Stimulated activated naive CD8-positive, alpha-beta T cell treated with anti-CD3 and anti-CD28 coated beads, Interleukin-15, amount 100 ng/mL, for 72 hours (primary cell): ENCODE measurements at regions not wholly inside any gene's neighbourhood (a gene's known extent, or its start where the extent isn't known, plus 50 kb on each side); places are given as distances from the start of the nearest gene placed in this dataset.
"Not testable (repeated sequence)": the region's sequence is repeated elsewhere in the genome, so short reads cannot be mapped to it uniquely, and the experiment has no call there.

Experiments used
- ATAC-seq: fragments of 150-1000 bp; cut with Tn5 transposase; 2 replicates; pipeline ENCODE4 v1.10.0; 2021; ENCODE audit warnings: mild to moderate bottlenecking, moderate library complexity
- DNase-seq, 2 donors: peaks; one replicate each; pipeline ENCODE4 v3.0.0; 2021 to 2022
- H3K27ac Mint-ChIP-seq, 2 donors: one replicate each; pipeline ENCODE4 v1.8.0; 2022; ENCODE audit warnings: mild to moderate bottlenecking in 2 of 2, mixed read lengths in 2 of 2, moderate library complexity in 2 of 2
- H3K27me3 Mint-ChIP-seq: one replicate; pipeline ENCODE4 v1.8.0; 2022; ENCODE audit warnings: mixed read lengths
- H3K4me1 Mint-ChIP-seq: one replicate; pipeline ENCODE4 v1.8.0; 2022; ENCODE audit warnings: mild to moderate bottlenecking, mixed read lengths
- H3K4me3 Mint-ChIP-seq, 2 donors: one replicate each; pipeline ENCODE4 v1.8.0; 2022; ENCODE audit warnings: mild to moderate bottlenecking in 2 of 2, mixed read lengths in 2 of 2, moderate library complexity in 1 of 2
- H3K9me3 Mint-ChIP-seq, 2 donors: one replicate each; pipeline ENCODE4 v1.8.0; 2022; ENCODE audit warnings: mixed read lengths in 2 of 2

GRCh38 chr7:131652934-131653333 is 96.5 kb upstream of the PODXL start:
- H3K4me1 Mint-ChIP-seq = no peaks in the 10 kb centered on the region
- H3K27me3 Mint-ChIP-seq = no peaks in the 10 kb centered on the region
- no peak for DNase-seq
- H3K4me3 Mint-ChIP-seq = no peak overlapping the region
- H3K9me3 Mint-ChIP-seq = peaks cover 0 to 5% of the 10 kb centered on the region in 2 donors
- ATAC-seq = no peak
- no peak overlapping the region for H3K27ac Mint-ChIP-seq

- Mint-ChIP-seq H3K4me3 (no peak overlapping the region), H3K27me3 (no peaks in the 10 kb centered on the region), H3K9me3 (peaks cover 0 to 5% of the 10 kb centered on the region in 2 donors), H3K27ac (no peak overlapping the region), H3K4me1 (no peaks in the 10 kb centered on the region)
- no peak for DNase-seq
- no peak for ATAC-seq
These were observed 95.8 kb upstream of the PODXL start for GRCh38 chr7:131652194-131652593.

GRCh38 chr7:131649879-131650278 is 93.5 kb upstream of the PODXL start:
- DNase-seq (no peak), ATAC-seq (no peak)
- peaks cover 3% of the 10 kb centered on the region for H3K27me3 Mint-ChIP-seq
- H3K4me3 Mint-ChIP-seq = no peak overlapping the region
- H3K9me3 Mint-ChIP-seq = peaks cover 0 to 5% of the 10 kb centered on the region in 2 donors
- no peak overlapping the region for H3K27ac Mint-ChIP-seq
- no peaks in the 10 kb centered on the region for H3K4me1 Mint-ChIP-seq

GRCh38 chr7:131649003-131649541 is 92.6 kb upstream of the PODXL start:
- no peak overlapping the region for H3K27ac Mint-ChIP-seq
- H3K4me3 Mint-ChIP-seq = no peak overlapping the region
- DNase-seq = no peak
- H3K27me3 Mint-ChIP-seq = peaks cover 11% of the 10 kb centered on the region
- no peaks in the 10 kb centered on the region for H3K4me1 Mint-ChIP-seq
- no peak for ATAC-seq
- peaks cover 0 to 3% of the 10 kb centered on the region in 2 donors for H3K9me3 Mint-ChIP-seq

- ATAC-seq (no peak), DNase-seq (no peak)
- Mint-ChIP-seq H3K4me1 (no peaks in the 10 kb centered on the region), H3K4me3 (no peak overlapping the region), H3K9me3 (no peaks in the 10 kb centered on the region), H3K27me3 (peaks cover 11% of the 10 kb centered on the region), H3K27ac (no peak overlapping the region)
These were observed 92.1 kb upstream of the PODXL start for GRCh38 chr7:131648491-131648890.

- Mint-ChIP-seq H3K9me3 (no peaks in the 10 kb centered on the region), H3K27ac (no peak overlapping the region), H3K27me3 (peaks cover 26% of the 10 kb centered on the region), H3K4me1 (no peaks in the 10 kb centered on the region), H3K4me3 (no peak overlapping the region)
- no peak for DNase-seq
- no peak for ATAC-seq
These were observed 89.8 kb upstream of the PODXL start for GRCh38 chr7:131646203-131646602.

GRCh38 chr7:131642429-131642828 is 86.0 kb upstream of the PODXL start:
- H3K4me3 Mint-ChIP-seq = no peak overlapping the region
- no peaks in the 10 kb centered on the region for H3K4me1 Mint-ChIP-seq
- ATAC-seq (peak; percentile 26), DNase-seq (no peak)
- peak overlapping the region in 1 of 2 donors; percentile 6 for H3K27ac Mint-ChIP-seq
- peaks cover 26% of the 10 kb centered on the region for H3K27me3 Mint-ChIP-seq
- no peaks in the 10 kb centered on the region for H3K9me3 Mint-ChIP-seq

- H3K9me3 Mint-ChIP-seq = no peaks in the 10 kb centered on the region
- DNase-seq = no peak
- H3K27me3 Mint-ChIP-seq = peaks cover 32% of the 10 kb centered on the region
- no peak overlapping the region for H3K27ac Mint-ChIP-seq
- no peaks in the 10 kb centered on the region for H3K4me1 Mint-ChIP-seq
- H3K4me3 Mint-ChIP-seq = no peak overlapping the region
- no peak for ATAC-seq
These were observed 84.3 kb upstream of the PODXL start for GRCh38 chr7:131640686-131641085.

GRCh38 chr7:131638641-131639430 is 82.4 kb upstream of the PODXL start:
- ATAC-seq = no peak
- H3K4me3 Mint-ChIP-seq = no peak overlapping the region
- H3K27ac Mint-ChIP-seq = no peak overlapping the region
- no peaks in the 10 kb centered on the region for H3K4me1 Mint-ChIP-seq
- no peak for DNase-seq
- no peaks in the 10 kb centered on the region for H3K9me3 Mint-ChIP-seq
- peaks cover 22% of the 10 kb centered on the region for H3K27me3 Mint-ChIP-seq

- Mint-ChIP-seq H3K9me3 (no peaks in the 10 kb centered on the region), H3K27ac (no peak overlapping the region), H3K4me1 (no peaks in the 10 kb centered on the region), H3K27me3 (peaks cover 19% of the 10 kb centered on the region), H3K4me3 (no peak overlapping the region)
- ATAC-seq (no peak), DNase-seq (no peak)
These were observed 81.4 kb upstream of the PODXL start for GRCh38 chr7:131637859-131638258.

GRCh38 chr7:131636092-131636491 is 79.7 kb upstream of the PODXL start:
- Mint-ChIP-seq H3K9me3 (no peaks in the 10 kb centered on the region), H3K4me1 (no peaks in the 10 kb centered on the region), H3K4me3 (no peak overlapping the region), H3K27ac (no peak overlapping the region), H3K27me3 (peaks cover 10% of the 10 kb centered on the region)
- no peak for DNase-seq
- no peak for ATAC-seq

- ATAC-seq, H3K9me3 Mint-ChIP-seq, DNase-seq, H3K4me1 Mint-ChIP-seq, H3K4me3 Mint-ChIP-seq, H3K27ac Mint-ChIP-seq: not testable (repeated sequence)
- peaks cover 20% of the 10 kb centered on the region for H3K27me3 Mint-ChIP-seq
These were observed 77.8 kb upstream of the PODXL start for GRCh38 chr7:131634197-131634596.

- no peaks in the 10 kb centered on the region for H3K4me1 Mint-ChIP-seq
- no peak overlapping the region for H3K27ac Mint-ChIP-seq
- no peaks in the 10 kb centered on the region for H3K9me3 Mint-ChIP-seq
- H3K4me3 Mint-ChIP-seq = no peak overlapping the region
- H3K27me3 Mint-ChIP-seq = peaks cover 20% of the 10 kb centered on the region
- DNase-seq (no peak), ATAC-seq (no peak)
These were observed 77.0 kb upstream of the PODXL start for GRCh38 chr7:131633342-131633843.

- Mint-ChIP-seq H3K9me3 (no peaks in the 10 kb centered on the region), H3K27me3 (peaks cover 21% of the 10 kb centered on the region), H3K4me3 (no peak overlapping the region), H3K4me1 (no peaks in the 10 kb centered on the region), H3K27ac (no peak overlapping the region)
- DNase-seq (no peak), ATAC-seq (no peak)
These were observed 74.0 kb upstream of the PODXL start for GRCh38 chr7:131630427-131630826.

GRCh38 chr7:131629217-131629882 is 72.9 kb upstream of the PODXL start:
- DNase-seq = no peak
- no peak overlapping the region for H3K4me3 Mint-ChIP-seq
- no peaks in the 10 kb centered on the region for H3K9me3 Mint-ChIP-seq
- no peak for ATAC-seq
- H3K4me1 Mint-ChIP-seq = no peaks in the 10 kb centered on the region
- peaks cover 21% of the 10 kb centered on the region for H3K27me3 Mint-ChIP-seq
- H3K27ac Mint-ChIP-seq = no peak overlapping the region

GRCh38 chr7:131628634-131629033 is 72.2 kb upstream of the PODXL start:
- H3K4me1 Mint-ChIP-seq = no peaks in the 10 kb centered on the region
- H3K9me3 Mint-ChIP-seq = no peaks in the 10 kb centered on the region
- DNase-seq = no peak
- peaks cover 21% of the 10 kb centered on the region for H3K27me3 Mint-ChIP-seq
- no peak overlapping the region for H3K27ac Mint-ChIP-seq
- ATAC-seq = no peak
- no peak overlapping the region for H3K4me3 Mint-ChIP-seq
